GM06990 (cell line): ENCODE measurements at regions not wholly inside any gene's neighbourhood (a gene's known extent, or its start where the extent isn't known, plus 50 kb on each side); places are given as distances from the start of the nearest gene placed in this dataset.

Experiments
- DNase-seq: peaks from one replicate; pipeline ENCODE4 v3.0.0-alpha.2; 2011; ENCODE audit not compliant: insufficient read length; ENCODE audit errors: extremely low read depth
- H3K27me3 ChIP-seq: replicated peaks from 2 replicates; pipeline ENCODE4 v1.6.0; 2011; ENCODE audit warnings: low read length; ENCODE audit not compliant: control insufficient read depth, insufficient read depth
- H3K36me3 ChIP-seq: 2 replicates; pipeline ENCODE4 v1.5.1; 2011; ENCODE audit warnings: low read length; ENCODE audit not compliant: control insufficient read depth, insufficient read depth
- H3K4me3 ChIP-seq: replicated peaks from 2 replicates; pipeline ENCODE4 v1.5.1; 2011; ENCODE audit warnings: low read depth, mild to moderate bottlenecking, control low read depth, low read length
- CTCF ChIP-seq: IDR thresholded peaks from 2 replicates; pipeline ENCODE4 v1.5.1; 2011; ENCODE audit warnings: low read length, control low read depth, mild to moderate bottlenecking, inconsistent platforms; ENCODE audit not compliant: insufficient read depth, poor library complexity, severe bottlenecking

- no peak for TF ChIP-seq CTCF
- Histone ChIP-seq H3K27me3 (peaks cover 3% of the 10 kb centered on the region), H3K36me3 (no peaks in the 10 kb centered on the region), H3K4me3 (no peak overlapping the region)
- DNase-seq, result no peak
These were observed 88.4 kb upstream of the SH3PXD2B start for GRCh38 chr5:172542651-172543131.

- TF ChIP-seq CTCF, result no peak
- H3K36me3 ChIP-seq, result no peaks in the 10 kb centered on the region
- peaks cover 3% of the 10 kb centered on the region for H3K27me3 ChIP-seq
- no peak for DNase-seq
- H3K4me3 ChIP-seq, result no peak overlapping the region
These were observed 87.4 kb upstream of the SH3PXD2B start for GRCh38 chr5:172541773-172542136.

GRCh38 chr5:172541099-172541772, 86.9 kb upstream of the SH3PXD2B start:
- no peak overlapping the region for H3K4me3 ChIP-seq
- DNase-seq, result no peak
- no peaks in the 10 kb centered on the region for H3K36me3 ChIP-seq
- H3K27me3 ChIP-seq, result peaks cover 3% of the 10 kb centered on the region
- TF ChIP-seq CTCF, result no peak

- no peaks in the 10 kb centered on the region for H3K36me3 ChIP-seq
- no peak for TF ChIP-seq CTCF
- H3K27me3 ChIP-seq, result peaks cover 3% of the 10 kb centered on the region
- no peak overlapping the region for H3K4me3 ChIP-seq
- no peak for DNase-seq
These were observed 86.0 kb upstream of the SH3PXD2B start for GRCh38 chr5:172540099-172540870.

GRCh38 chr5:172535108-172535445, 80.8 kb upstream of the SH3PXD2B start:
- TF ChIP-seq CTCF, result no peak
- no peak for DNase-seq
- no peaks in the 10 kb centered on the region for H3K27me3 ChIP-seq
- no peaks in the 10 kb centered on the region for H3K36me3 ChIP-seq
- no peak overlapping the region for H3K4me3 ChIP-seq
